ENCODE measurements at regions not wholly inside any gene's neighbourhood (a gene's known extent, or its start where the extent isn't known, plus 50 kb on each side); places are given as distances from the start of the nearest gene placed in this dataset.

DNA sequence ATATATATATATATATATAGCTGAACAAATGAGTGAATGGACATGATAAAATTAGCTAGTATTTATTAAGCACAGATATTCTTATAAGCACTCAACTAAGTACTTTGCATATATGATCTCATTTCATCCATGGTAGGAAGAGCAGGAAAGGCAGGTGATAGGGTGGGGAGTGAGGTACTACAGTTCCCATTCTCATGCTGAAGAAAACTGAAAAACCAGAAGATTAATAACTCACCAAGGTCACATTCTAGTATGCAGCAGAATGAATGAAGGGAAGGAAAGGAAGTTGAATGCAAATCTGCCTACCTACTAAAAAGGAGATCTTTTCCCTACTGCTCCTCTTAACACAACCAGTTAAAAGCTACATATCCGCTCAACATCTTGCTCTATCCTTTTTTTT, 298.1 kb upstream of the TMPO start:
- no peak for DNase-seq (ENCODE audit: low read depth)

DNA sequence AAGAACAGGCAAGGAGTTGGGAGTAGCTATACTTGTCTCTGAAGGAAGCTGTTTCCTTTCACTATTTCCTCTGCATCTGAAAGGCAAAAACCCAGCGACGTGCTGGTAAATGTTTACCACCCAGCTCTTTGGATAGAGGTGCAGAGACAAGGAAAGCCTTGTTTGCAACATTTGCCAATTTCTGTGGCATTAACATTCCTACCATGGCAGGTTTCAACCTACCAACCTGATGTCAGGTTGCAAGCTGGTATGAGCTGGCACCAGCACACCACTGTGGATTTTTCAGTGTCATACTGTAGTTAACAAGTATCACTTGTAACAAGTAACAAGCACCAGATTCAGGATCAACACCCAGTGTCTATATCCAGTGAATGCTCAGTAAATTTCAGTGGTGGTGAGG, 294.8 kb upstream of the TMPO start:
- no peak for DNase-seq (ENCODE audit: low read depth)

DNA sequence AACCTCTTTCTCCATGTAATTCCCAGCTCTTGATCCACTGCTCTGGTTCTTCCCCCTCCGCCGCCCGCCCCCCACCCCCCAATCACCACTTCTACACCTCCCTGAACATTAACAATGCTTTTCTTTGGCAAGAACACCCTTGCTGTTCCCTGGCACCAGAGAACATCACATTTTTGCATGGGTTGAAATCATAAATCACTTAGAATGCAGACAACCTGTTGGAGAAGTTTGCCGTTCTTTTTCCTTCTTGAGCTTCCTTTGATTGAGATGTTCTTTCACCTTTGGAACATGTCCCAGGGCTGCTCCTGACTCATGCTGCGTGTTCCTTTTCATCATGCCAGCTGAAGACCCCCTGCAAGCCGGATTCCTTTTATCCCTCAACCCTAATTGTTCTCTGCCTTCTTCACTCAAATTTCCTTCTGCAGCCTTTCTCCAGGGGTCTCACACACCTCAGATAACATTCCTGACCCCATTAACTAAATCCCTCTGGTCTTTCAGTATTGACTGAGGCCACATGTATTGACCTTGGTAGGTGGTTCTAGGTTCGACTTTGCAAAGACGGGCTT, 294.1 kb upstream of the TMPO start:
- DNase-seq (ENCODE audit: low read depth), result no peak

DNA sequence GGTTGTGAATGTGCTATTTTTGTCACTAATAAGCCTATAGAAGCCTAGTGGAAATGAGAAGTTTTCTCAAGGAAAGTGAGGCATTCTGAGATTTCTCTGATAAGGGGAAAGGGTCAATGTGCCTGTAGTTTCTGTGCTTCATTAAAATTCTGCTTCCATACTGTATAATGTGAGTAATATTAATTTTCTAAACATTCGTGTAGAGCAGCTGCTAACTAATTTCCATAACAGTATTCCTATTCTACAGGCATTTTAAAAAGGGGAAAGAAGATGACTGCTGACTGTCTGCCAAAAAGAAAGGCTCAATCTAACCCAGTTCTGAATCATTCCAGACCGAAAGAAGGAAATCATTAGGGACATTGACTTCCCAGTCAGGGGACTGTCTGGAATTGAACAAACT, 293.3 kb upstream of the TMPO start:
- no peak for DNase-seq (ENCODE audit: low read depth)

DNA sequence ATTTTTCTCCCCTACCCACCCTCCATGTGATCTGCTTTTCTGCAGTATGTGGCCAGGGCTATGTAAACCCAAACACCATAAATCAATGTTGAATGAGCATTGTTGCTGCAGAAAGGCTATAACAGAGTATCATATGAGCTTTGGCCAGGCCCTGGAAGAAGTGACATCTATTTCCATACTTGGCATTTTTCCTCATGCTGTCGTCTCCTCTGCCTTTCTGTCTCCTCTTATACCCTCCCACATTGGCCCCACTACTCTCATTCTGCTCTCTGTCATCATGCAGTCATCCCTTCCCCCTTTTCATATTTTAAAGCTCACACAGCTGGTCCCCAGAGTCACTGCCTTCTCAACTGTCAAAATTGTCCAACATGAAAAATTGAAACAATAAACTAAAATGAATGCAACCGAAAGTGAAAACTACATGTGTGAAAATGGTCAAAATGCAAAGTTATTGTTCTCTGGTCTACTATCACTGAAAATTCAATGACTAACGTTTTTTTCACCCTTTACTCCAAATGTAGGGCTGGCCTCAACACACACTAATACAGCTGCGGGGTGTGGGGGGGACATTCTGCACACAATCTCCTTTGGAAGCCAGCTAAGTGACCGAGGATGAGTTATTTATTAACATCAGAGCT, 290.7 kb upstream of the TMPO start:
- no peak for DNase-seq (ENCODE audit: low read depth)

DNA sequence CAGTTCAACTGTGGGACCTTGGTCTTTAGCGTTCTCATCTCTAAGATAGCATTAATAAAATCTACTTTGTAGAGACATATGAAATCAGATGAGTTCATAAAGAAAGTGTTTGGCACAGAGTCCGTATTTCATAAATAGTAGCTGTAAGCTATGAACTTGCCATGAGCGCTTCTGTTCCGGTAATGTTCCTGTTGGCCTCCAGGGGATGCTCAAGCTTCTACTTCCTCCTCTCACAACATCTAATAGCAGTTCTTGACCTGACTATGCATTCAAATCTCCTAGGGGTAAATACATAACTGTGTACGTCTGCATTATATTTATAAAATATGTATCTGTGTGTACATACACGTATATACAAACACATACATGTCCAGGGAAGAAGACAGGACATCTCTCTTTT, 288.2 kb upstream of the TMPO start:
- DNase-seq (ENCODE audit: low read depth), result no peak

DNA sequence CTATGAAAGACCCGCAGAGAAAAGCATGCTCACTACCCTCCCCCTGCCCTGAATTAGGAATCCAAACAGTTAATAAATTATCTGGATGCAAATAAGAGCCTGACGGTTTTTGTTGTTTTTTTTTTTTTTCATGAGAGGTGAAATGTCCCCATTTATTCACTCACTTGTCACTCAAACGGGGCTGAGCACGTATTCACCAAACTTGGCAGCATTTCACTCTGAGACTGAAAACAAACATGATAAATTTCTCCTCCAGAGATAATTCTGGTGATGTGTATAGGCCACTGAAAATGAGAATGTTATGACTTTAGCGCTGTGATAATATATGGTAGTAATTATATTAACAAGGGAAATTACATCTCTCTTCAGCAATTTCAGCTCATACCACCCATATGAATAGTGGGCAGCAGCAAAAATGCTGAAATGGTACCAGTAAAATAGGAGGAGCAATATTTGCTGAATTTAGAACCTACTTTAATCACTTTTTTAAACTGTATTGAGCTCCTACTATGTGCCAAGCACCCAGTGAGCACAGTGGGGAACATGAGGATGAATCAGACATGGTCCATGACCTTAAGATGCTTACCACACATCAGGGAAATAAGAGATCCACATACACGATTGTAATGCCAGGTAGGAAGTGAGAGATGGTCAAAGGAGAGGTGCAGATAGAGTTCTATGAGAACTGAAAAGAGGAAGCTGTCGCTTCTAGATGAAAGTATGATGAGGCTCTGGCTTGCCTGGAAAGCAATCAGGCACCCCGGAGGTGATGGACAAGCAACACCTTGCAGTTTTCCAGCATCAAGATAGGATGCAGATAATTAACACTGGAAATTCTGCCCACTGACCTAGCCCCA, 286.5 kb upstream of the TMPO start:
- no peak for DNase-seq (ENCODE audit: low read depth)

DNA sequence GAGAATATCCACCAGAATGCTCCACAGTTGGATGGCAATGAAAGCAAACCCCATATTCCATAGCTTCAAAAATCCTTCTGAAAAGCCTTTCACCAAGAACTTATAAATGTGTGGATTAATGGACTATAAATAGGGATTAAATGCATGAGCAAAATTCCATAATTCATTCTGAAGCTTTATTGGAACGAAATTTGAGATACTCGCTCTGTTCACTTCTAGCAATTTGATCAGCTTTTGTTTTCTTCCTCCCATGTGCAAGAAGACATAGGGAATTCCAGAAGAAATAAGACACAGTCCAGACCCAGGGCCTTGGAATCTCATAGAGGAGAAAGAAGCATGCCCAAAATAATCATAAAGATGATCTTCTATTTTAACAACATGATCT, 285.9 kb upstream of the TMPO start:
- DNase-seq (ENCODE audit: low read depth), result no peak

DNA sequence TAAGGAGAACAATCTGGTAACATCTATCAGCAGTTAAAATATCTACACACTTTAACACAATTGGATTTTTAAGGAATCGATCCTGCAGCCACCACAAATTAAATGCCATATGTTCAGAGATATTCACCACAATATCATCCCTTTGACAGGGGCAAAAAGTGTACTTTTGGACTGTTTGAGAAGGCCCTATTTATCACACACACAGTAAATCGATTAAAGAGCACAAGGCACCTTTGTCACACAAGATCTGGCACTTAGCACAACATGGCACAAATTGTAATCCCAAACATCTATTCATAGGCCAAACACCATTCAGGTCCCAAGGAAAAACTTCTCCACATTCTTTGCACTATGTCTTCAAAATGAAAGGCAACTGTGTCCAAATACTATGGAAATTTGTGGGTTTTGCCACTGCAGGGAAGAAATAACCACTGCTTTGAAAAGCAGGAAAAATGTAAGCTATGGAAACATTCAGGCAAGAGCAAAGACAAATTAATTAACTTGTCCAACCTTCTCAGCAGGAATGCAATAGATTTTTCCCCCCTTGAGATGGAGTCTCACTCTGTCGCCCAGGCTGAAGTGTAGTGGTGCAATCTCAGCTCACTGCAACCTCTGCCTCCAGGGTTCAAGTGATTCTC, 282.5 kb upstream of the TMPO start:
- DNase-seq (ENCODE audit: low read depth), result no peak

DNA sequence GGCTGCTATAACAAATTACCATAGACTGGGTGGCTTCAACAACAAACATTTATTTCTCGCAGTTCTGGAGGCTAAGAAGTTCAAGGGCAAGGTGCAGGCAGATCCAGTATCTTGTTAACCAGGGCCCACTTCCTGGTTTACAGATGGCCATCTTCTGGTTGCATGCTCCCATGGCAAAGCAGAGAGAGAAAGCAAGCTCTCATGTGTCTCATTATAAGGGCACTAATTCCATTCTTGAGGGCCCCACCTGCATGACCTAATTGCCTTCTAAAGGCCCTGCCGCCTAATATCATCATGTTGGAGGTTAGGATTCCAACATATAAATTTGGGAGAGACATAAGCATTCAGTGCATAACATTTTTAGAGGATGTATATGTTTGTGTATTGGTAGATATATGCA, 280.1 kb upstream of the TMPO start:
- DNase-seq (ENCODE audit: low read depth), result no peak

DNA sequence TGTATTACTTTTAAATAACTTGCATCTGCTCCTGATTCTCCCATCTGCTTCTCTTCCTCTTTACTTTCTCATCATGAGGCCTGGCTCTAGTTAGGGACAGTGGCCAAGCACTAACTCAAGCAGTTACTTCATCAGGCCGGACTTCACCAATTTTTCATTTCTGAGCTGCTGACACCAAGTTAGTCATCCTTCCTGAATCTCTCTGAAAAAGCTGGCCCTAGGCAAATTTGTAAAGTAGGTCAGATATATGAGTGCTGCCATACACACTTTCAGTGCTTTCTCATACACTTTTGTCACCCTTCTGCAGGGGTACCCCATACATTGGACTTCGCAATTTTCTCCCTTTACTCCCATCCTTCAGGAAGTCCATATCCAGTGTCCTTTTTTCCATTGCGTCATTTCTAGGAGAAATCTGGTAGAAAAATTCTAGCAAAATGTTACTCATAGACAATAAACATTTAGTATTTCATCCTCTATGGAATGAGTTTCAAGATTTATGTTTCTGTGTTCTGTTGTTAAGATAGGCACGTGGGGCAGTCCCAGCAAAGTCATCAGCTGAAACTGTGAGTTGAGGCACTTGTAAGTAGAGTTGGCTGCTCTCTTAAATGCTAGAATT, 276.8 kb upstream of the TMPO start:
- DNase-seq (ENCODE audit: low read depth), result no peak

DNA sequence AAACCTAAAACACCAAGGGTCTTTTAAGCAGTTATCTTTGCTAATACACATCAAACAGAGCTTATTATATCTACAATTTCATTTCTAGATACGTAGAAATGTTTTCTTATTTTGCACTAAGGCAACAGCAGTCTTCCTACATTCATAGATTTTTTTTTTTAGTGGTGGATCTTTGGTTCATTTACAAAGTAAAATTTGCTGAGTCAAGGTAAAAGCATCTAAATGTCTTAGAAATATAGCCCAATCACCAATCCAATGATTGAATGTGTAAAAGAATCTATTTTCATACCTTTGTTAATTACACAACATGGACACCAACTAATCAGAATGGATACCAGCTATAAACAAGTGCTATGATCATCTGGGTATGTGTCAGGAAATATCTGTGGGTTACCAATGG, 272.2 kb upstream of the TMPO start:
- DNase-seq (ENCODE audit: low read depth), result no peak

DNA sequence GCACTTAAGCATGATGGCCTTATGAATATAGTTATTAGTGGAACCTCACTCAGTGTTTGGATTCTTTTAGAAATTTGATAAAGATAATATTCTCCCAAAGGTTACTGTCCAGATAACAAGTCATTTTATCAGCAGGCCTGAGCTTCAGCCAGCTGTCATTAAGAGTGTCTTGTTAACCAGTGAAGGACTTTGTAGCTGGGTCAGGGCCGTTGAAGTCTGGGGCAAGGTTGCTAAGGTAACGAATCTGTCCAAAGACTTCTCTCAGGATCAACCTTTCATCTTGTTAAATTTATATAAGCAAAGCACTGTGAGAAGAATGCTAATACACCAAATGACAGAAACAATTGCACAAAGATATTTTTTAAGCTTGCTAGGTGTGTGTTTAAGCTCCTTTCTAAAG, 271.3 kb upstream of the TMPO start:
- no peak for DNase-seq (ENCODE audit: low read depth)

DNA sequence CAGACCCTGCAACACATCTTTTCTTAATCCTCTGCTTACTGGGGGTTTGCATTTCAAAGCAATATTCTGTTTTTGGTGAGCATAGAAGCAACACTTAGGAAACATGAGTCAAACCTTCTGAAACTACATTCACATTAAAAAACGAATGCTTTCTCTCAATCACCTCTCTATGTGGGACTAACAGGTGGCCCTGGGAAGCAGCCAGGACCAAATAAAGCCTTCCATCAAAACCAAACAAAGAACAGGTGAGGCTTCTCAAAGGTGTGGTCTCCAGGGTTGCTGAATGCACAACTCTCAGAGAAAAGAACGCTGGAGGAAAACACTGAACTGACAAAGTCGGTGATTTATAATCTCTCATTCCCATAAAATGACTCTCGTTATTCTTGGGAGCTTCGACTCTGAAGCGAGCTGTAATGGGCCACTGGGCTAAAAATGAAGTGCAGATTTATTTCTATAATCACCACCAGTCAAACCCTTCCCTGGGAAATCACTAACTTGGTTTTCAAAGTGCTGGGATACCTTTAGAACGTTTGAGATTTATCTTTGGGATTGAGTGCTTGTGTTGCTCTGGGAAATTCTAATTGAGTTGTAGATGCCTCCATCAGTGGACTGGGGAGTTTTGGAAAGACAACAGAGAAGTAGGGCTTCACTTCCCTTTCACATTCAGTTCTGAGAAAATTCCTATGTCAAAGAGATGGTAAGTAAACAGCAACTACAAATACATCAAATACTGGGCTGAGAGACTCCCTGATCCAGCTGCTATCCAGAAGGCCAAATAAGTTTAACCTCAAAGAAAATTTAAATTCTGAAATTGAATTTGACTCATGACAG, 262.0 kb upstream of the TMPO start:
- no peak for DNase-seq (ENCODE audit: low read depth)

DNA sequence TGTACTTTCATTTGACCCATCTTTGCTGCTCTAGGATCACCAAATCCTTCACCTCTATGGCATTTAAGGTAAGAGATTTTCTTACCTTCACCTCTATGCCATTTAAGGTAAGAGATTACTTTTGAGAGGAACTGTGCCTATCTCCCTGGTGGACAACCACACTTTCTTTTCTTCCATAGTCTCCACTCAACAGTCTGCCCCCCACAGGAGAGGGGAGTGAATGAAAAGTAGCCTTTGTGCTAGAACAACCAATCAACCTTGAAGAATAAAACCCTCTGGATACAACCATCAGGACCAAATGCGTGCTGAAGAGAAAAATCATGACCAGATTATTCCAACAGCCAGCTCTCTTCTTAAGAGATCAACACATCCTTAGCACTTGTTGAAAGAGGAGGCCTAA, 258.6 kb upstream of the TMPO start:
- DNase-seq (ENCODE audit: low read depth), result no peak

DNA sequence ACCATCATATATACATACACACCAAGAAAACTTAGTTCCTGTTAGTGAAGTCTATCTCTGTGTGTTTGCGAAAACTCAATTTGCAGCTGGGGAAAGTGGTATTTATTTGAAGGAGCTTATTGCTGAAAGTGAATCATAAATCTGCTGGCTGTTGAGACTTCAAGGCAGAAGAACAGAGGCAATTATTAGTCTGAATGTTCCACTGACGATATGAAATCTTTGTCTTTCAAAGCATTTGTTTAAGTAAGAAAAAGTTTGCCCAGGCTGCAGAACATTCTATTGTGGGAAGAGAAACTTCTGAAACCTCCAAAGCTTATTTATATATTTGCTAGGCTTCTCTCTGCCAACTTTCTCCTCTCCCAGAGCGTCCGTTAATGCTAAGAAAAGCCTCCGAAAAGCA, 255.7 kb upstream of the TMPO start:
- DNase-seq (ENCODE audit: low read depth), result no peak

DNA sequence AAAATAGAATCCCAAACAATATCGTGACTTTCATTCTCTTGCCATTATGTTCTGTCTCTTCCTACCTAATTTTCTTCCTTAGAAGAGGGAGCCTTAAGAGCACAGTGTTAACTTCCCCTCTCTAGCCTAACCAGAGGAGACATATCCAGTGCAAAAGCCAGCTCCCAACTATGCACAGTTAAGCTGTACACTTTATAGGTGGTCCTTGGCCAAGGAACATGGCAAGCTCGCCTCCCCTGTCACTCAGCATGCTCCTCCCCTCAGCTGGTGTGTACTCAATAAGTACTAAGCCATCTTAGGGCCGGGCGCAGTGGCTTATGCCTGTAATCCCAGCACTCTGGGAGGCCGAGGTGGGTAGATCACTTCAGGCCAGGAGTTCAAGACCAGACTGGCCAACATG, 255.1 kb upstream of the TMPO start:
- DNase-seq (ENCODE audit: low read depth), result no peak

DNA sequence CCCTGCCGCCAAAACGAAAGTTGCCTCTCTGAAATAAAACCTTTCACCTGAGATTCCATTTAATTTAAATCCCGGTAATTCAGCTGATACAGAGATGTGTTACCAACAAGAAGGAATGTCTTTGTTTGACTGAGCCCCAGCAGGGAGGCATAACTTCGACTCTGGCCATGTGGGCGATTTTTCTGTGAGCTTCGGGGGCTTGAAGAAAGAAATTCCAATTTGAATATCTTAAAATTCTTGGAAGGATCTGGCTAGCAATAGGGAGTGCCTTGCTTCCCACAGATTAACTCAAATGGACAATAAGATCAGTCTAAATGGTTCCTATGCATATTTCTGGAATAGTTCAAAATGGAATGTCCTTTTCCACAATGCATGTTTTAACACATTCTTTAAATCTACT, 252.5 kb upstream of the TMPO start:
- DNase-seq (ENCODE audit: low read depth), result no peak

DNA sequence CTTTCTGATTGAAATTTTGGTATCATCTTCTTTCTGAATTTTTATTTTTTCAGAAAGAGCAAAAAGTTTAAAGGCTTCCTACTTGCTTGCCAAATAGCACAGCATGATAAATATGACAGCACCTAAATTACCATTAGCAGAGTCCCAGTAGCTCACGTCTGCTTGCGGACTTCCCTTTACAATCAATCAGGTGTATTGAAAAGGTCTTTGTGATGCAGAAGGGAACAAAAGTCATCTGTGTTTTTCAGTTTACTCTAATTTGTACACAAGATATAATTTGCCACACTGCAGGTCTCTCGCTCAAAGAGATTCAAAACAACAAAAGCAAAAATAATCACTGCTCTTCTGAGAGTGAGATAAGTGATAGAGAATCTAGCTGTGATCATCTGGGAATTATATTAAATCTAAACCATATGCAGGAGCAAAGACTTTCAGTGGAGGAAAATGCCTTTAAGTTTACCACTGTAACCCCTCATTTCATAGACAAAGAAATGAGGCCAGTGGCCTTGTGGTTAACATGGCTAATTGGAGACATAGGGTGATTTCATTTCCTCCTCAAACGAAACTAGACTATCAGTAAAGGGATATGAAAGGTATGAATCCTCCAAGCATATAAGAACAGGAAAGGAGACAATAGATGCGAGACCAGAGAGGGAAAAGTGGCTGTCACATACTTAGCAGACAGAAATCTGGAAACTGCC, 240.8 kb upstream of the TMPO start:
- DNase-seq (ENCODE audit: low read depth), result no peak

DNA sequence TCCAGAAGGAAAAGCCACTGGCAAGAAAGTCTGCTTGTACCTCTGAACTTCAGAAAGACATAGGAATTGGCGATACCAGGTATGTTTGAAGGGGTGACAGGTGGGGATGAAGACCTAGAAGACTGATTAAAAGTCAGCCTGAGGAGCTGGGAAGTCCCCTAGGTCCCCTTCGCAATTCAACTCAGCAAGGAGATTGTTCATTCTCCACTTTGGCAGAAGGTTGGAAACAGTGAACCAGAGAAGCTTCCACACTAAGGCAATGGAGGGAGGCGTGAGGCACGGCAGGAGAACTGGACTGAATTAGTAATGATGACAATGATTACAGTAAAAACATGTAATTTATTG, 240.3 kb upstream of the TMPO start:
- no peak for DNase-seq (ENCODE audit: low read depth)

DNA sequence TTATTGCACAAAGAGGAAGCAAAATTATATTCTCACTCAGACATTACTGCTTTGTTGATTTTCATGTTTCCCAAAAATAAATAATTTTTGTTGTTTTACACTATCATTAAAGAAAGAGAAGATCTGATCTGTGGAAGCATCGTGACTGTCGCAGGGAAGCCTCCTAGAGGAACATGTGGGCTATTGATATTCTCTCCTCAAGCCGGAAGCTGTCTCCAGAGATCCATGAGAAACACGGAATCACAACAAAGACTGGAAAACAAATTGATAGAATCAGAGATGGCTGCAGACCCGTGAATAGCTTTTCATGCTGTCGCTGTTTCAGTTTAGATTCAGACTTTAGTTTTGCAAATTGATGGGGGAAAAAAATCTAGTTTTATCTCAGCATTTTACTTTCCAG, 235.2 kb upstream of the TMPO start:
- no peak for DNase-seq (ENCODE audit: low read depth)
